ENCODE measurements at regions not wholly inside any gene's neighbourhood (a gene's known extent, or its start where the extent isn't known, plus 50 kb on each side); places are given as distances from the start of the nearest gene placed in this dataset.

DNA sequence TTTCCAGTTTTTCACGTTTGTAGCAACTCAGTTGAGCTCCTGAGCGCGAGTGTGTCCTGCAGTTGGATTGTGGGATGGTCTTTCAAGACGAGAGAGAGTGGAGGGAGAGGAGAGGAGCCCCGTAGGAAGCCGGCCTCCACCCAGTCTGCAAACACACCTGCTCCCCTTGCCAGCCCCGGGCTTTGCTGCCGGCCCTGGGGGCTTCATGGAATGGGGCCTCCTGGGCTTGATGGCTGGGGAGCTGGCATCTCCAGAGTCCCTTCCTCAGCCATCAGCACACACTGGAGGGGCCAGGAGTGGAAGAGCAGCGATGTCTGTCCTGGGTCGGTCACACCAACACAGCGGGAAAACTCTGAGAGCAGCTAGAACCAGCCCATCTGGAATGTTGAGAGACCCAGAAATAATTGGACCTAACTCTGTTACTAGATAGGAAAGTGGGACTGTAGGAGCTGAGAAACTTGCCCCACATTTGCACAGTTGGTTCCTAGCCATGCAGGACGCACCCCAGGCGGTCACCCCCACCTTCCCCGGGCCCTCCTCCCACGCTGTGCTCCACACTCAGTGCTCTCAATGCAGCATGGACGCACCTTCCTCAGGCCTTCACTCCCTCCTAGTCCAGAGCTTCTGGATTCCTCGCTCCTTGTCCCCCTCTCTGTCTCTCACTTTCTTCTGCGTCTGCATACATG lies 69.6 kb downstream of the PTGR3 start:
- POLR2A ChIA-PET, result no interaction called here
- DNase-seq (ENCODE audit: low read depth, low spot score), result no peak
- CTCF ChIA-PET, result no interaction called here
- TF ChIP-seq, protein P1, sequence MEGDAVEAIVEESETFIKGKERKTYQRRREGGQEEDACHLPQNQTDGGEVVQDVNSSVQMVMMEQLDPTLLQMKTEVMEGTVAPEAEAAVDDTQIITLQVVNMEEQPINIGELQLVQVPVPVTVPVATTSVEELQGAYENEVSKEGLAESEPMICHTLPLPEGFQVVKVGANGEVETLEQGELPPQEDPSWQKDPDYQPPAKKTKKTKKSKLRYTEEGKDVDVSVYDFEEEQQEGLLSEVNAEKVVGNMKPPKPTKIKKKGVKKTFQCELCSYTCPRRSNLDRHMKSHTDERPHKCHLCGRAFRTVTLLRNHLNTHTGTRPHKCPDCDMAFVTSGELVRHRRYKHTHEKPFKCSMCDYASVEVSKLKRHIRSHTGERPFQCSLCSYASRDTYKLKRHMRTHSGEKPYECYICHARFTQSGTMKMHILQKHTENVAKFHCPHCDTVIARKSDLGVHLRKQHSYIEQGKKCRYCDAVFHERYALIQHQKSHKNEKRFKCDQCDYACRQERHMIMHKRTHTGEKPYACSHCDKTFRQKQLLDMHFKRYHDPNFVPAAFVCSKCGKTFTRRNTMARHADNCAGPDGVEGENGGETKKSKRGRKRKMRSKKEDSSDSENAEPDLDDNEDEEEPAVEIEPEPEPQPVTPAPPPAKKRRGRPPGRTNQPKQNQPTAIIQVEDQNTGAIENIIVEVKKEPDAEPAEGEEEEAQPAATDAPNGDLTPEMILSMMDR (IDR thresholded peaks at IDR 0.05; ENCODE audit: insufficient read depth, low read length, missing control alignments), result no peak
- no peak overlapping the region for H3K4me3 ChIP-seq (ENCODE audit: low read depth, low read length)

DNA sequence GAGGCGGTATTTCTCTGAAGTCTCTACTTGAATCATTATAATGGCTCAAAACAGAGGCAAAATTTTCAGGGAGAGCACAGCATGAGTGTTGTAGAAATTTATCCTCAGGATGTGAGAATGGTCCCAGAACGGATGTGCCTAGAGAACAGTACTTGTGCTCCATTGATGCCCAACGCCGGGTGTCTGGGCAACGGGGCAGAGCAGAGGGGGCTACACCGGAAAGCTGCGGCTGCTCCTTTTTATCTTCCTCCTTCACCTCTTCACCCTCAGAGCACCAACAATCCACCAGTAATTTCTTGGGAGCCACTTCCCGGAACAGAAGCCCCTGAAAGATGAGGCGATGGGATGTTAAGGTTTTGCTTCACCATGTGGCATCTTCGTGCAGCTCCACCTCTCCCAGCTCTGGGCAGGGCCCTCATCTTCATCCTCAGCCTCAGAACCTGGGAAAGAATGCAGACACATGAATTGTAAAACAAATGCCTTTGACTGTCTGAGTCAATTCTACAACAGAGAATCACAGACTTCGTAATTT lies 71.5 kb downstream of the PTGR3 start:
- no peak for DNase-seq (ENCODE audit: low read depth, low spot score)

DNA sequence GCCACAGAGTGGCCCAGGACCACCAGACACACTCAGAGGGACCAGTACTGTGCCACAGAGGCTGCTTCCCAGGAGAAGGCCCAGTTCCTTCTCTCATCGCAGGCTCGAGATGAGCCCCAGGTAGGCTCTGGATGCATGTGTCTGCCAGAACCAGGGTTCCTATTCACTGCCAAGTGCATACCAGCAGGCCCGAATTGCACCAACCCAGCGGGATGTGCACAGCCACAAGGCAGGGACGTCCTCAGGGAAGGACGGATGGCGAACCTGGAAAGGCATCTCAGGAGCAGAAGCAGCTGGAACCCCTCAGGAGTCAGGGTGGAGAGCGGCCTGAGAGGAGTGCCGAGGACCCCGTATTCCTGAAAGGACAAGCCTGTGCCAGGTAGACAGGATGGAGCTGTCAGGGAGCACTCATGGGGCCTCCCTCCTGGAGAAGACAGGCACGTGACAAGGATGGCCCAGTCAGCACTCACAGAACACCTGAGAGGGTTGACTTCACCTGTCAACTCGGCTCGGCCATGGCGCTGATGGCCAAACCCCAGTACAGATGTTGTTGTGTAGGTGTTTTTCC lies 73.7 kb downstream of the PTGR3 start:
- ChIA-PET POLR2A (no interaction called here), CTCF (no interaction called here)
- no peak overlapping the region for H3K4me3 ChIP-seq (ENCODE audit: low read depth, low read length)
- TF ChIP-seq, protein P1 (IDR thresholded peaks at IDR 0.05; ENCODE audit: insufficient read depth, low read length, missing control alignments), result no peak
- DNase-seq (ENCODE audit: low read depth, low spot score), result no peak

More for the DNA sequence above, 71.5 kb downstream of the PTGR3 start:
- POLR2A ChIA-PET, result no interaction called here
- H3K4me3 ChIP-seq (ENCODE audit: low read depth, low read length), result no peak overlapping the region
- CTCF ChIA-PET, result no interaction called here
- TF ChIP-seq, protein P1 (IDR thresholded peaks at IDR 0.05; ENCODE audit: insufficient read depth, low read length, missing control alignments), result no peak

DNA sequence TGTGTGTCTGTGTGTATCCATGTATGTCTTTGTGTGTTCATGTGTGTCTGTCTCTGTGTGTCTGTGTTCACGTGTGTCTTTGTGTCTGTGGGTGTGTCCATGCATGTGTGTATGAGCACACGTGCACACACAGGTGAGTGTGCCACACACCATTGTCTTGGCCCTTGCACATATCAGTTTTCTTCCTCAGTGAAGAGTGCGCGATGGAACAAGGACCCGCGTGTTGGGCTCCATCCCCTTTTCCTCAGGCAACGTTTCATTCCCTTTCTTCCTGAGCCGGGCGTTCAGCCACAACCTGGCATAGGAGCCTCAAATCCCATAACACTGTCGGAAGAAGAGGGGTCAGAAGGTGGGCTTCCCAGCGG lies 74.3 kb downstream of the PTGR3 start:
- CTCF ChIA-PET, result no interaction called here
- DNase-seq (ENCODE audit: low read depth, low spot score), result no peak
- TF ChIP-seq, protein P1 (IDR thresholded peaks at IDR 0.05; ENCODE audit: insufficient read depth, low read length, missing control alignments), result no peak
- no peak overlapping the region for H3K4me3 ChIP-seq (ENCODE audit: low read depth, low read length)
- POLR2A ChIA-PET, result no interaction called here

DNA sequence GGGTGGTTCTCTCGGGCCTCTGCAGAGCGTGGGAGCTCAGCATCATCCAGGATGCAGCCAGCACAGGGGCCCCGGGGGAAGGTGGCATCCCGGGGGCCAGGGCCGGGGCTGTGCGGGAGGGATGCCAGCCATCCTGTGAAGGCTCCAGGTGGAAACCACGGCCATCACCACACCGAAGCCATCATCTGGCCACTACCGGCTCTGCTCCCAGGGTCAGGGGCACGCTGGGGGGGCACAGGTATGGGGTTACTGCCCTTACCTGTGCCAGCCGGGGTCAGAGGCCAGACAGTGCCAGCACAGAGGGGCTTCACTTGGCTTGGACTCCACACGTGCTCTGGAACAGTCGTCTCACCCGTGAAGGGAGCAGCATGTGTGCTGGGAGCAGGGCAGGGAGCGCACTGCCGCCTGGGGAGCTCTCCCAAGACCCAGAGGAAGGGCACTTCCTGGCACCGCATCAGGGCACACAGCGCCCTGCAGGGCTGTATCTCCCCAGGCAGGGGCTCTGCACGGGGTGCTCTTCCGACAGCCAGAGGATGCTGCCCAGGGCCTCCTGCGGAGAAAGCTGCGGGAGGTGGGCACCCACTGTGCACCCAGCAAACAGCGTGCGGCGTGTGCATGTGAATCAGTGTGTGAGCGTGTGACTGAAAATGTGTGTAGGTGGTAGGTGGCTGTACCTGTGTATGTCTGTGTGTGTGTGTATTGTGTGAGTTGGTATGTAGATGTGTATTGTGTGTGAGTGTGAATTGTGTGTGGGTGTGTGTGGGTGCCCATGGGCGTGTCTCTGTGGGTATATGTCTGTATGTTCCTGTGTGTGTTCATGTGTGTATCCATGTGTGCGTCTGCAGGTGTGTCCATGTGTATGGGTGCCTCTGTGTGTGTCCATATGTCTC lies 75.0 kb downstream of the PTGR3 start:
- ChIA-PET CTCF (no interaction called here), POLR2A (no interaction called here)
- TF ChIP-seq, protein P1 (IDR thresholded peaks at IDR 0.05; ENCODE audit: insufficient read depth, low read length, missing control alignments), result no peak
- no peak for DNase-seq (ENCODE audit: low read depth, low spot score)
- no peak overlapping the region for H3K4me3 ChIP-seq (ENCODE audit: low read depth, low read length)

DNA sequence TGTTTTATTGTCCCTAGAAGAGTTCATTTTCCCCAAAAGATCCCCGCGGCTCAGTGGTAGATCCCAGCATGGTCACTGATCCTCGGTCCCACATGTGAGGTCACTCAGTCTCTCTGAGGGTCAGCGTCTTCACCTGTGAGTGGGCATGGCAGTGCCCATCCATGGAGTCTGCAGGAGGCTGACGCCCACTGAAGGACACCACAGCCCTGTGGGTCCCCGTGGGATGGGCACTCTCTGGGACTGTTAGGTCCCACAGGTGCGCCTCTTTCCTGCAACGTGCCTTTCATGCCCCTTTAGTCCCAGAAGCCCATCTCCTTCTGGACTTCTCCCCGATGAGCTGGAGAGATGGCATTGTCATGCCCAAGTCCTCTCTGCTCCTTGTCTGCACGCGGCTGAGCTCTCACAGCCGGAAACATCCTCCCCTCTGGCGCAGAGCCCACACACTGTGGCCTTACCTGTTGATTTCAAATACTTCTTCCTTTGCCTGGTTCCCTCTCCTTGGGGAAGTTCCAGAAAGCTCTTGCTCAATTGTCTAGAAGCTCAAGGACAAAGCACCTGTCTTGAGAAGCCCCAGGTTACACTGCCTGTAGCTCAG lies 75.9 kb downstream of the PTGR3 start:
- TF ChIP-seq, protein P1 (IDR thresholded peaks at IDR 0.05; ENCODE audit: insufficient read depth, low read length, missing control alignments), result no peak
- no peak for DNase-seq (ENCODE audit: low read depth, low spot score)
- no peak overlapping the region for H3K4me3 ChIP-seq (ENCODE audit: low read depth, low read length)
- ChIA-PET POLR2A (no interaction called here), CTCF (no interaction called here)

All from AG04449 (cell line).